Stimulated activated CD8-positive, alpha-beta memory T cell treated with anti-CD3 and anti-CD28 coated beads, Interleukin-4, amount 100 ng/mL, for 24 hours (primary cell): ENCODE measurements at regions not wholly inside any gene's neighbourhood (a gene's known extent, or its start where the extent isn't known, plus 50 kb on each side); places are given as distances from the start of the nearest gene placed in this dataset.

Experiments used
- DNase-seq: peaks from one replicate; pipeline ENCODE4 v3.0.0-alpha.2; 2020; ENCODE audit warnings: low read depth

DNA sequence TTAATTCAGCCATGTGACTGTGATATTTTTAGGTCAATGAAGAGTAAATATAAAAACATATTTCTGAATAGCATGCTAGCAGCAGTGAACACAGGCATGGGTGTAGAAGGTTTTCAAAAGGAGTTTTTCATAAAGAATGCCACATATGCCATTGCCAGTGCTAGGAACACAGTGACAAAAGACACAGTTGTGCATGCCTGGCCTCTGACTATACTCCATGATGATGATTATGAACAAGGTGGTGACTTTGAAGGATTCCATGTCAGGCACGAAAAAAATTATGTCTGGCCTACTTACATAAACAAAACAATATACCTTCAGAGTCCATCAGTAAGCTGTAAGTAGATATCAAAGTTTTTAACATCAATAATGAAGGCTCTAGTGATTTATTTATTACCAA is 438.7 kb downstream of the TLE1 start:
- DNase-seq, result no peak

DNA sequence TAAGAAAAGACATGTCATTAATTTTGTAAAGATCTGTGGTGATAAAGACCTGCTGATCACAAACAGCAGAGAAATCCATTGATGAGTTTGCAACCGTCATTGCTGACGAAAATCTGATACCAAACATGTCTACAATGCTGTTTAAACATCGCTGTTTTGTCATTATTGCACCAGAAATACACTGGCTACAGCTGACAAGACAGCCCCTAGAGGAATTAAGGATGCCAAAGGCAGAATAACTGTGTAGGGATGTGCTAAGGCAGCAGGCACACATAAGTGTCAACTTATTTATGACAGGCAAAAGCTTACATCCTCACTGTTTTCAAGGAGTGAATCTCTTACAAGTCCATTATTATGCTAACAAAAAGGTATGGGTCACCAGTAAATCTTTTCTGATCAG is 439.3 kb downstream of the TLE1 start:
- no peak for DNase-seq

DNA sequence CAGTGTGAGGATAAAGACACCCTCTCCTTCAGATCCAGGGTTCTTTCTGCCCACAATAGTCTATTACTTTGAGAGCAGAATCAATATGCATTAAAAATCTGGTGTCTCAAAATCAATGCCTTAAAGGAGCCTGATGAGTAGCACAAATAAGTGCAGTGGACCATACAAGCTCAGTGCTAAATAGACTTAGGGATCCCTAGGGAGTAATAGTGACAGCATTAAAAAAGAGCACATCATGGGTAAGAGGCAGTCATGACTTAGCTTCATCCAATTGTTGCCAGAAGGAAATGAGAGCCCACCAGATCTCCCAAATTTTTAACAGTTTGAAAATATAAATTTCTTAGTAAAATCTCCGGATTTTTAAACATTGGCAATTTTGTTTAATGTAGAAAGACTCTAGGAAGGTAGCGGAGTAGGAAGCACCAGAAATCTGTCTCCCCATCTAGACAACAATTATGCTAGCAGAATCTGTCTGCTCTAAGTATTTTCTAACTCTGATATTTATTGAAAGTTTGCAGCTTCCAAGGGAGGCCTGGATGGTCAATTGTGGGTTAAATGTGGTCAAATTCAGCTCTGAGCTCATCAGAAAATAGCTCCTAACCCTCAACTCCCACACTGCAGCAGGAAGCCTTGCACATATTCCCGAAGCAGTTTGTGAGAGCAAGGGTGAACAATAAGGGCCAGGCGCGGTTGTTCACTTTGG is 443.9 kb downstream of the TLE1 start:
- no peak for DNase-seq

- no peak for DNase-seq
These were observed 444.7 kb downstream of the TLE1 start for GRCh38 chr9:81244631-81245030.

- DNase-seq, result no peak
These were observed 446.5 kb downstream of the TLE1 start for GRCh38 chr9:81242866-81243265.

GRCh38 chr9:81239388-81239787 is 450.0 kb downstream of the TLE1 start:
- DNase-seq, result no peak

GRCh38 chr9:81237565-81238231 is 451.6 kb downstream of the TLE1 start:
- no peak for DNase-seq

DNA sequence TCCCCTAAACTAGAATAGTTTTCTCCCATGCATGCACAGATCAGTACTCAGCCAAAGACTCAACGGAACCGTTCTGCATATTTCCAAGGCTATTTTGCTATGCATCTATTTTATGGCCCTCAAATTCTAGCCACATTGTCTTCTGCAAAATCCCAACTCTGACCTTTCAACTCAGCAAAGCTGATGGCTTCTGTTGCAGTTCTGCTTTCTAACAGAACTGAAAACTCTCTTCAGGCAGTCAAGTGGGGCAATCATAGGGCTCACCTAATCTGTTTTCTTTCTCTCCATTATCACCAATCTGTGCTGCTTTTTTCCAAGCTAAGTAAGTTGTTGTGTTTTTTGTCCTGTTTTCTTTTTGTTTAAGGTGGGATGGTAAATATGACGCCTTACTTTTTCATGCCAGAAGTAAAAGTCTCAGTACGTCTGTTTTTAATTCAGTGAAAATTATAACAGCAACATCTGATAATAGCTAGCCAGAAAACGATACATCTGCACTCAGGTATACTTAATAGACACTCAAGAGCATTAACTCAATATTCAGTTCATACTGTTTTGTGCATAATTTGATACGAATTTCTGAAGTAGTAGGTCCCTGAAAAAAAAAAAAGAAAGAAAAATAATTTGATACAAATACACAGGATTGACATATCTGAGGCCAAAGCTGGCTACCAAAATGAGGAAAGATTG is 454.3 kb downstream of the TLE1 start:
- no peak for DNase-seq

DNA sequence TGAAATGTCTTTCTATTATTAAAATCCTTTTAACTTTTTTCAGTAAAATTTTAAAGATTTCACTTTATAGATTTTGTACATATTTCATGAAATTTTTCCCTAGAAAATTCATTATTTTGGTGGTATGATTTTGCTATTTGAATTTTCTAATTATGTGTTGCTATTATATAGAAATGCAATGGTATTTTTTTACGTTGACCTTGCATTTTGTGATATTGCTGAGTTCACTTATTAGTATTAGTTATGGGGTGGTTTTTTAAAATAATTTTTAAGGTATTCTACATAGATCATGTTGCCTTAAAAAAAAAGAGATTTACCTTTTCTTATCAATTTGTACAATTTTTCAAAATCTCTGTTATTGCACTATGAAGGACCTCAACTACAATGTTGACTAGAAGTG is 458.3 kb downstream of the TLE1 start:
- DNase-seq, result no peak

DNA sequence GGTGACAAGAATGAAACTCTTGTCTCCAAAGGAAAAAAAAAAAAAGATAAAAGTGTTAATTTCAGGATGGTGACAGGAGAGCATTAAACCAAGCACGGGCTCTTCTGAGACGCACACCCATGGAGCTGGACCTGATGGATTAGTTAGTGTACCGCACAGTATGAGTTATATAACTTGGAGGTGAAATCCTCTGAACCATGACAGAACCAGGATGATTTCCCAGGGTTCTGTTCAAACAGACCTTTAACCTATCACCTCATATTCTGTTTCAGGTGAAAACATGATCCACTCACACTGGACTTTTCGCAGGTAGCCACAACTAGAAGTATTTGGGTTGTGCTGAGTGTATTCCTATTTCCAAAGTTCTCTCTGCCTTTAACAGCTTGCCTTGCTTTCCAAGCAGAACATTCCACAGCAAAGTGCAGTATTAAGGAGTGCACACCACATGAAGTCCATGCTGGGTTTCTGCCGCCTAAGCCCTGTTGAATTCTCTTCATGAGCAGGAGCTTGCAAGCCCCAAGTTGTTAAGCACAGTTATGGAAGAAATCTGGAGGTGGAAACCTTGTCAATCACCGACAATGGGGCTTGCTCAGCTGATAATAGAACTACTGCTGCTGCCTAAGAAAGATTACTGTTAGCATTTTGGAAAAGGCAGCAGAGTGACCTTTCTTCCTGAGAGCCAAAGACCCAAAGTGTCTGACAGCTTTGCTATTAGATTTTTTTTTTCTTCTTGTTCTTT is 461.7 kb downstream of the TLE1 start:
- no peak for DNase-seq

DNA sequence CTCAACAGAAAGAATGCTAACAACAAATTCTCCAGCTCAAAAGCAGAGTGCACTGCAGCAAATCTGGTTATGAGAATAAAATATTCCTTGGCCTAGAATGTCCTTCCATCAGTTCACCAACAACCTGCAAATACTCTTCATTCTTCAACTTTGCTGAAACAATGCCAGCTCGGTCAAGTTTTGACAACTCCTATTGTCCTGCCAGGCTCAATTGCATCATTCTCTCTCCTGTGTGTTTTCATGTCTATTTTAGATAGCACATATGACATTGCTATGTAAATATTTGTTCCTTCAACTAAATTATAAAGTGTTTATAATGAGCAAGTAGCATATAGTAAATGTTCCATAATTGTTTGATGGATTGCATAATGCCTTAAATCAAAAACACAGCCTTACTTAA is 463.8 kb downstream of the TLE1 start:
- DNase-seq, result no peak

DNA sequence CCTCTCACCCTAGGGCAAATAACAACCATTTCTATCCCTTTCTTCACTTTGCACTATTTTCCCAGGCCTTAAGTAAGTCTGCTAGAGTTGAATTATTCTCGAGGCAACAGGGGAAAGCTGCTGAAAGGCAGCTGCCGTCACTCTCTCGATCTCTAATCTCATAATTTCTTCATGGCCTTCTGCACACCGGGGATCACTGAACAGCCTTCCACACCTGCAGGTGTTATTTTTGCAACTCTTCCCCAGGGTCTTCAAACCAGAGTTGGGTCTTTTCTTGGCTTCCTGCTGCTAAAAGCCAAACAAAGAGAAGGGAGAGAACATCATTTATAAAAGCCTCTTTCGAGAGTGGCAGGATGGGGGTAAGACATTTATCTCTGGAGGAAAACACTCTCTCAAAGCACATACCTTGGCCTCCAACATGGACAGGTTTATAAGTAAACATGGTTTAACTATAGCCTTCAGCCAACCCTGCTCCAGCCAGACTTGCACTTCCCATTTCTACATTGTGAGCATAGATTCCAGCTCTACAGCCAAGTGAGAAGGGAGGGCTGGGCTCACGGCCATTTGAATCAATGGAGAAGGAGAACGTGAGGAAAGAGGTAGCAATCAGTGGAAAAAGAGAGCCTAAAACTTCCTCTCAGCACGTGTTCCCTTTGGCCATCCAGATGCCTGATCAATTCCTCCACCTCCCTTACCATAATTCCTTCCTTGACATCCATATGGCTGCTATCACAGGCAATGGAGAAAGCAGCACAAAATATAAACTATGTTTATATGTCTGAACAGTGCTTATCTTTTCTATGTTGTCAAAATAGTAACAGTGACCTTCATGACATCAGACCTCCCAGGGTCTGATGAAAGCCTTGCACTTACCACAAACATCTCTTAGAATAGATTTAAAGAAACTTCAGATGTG is 464.9 kb downstream of the TLE1 start:
- DNase-seq, result no peak

GRCh38 chr9:81214975-81215374 is 474.4 kb downstream of the TLE1 start:
- no peak for DNase-seq

DNA sequence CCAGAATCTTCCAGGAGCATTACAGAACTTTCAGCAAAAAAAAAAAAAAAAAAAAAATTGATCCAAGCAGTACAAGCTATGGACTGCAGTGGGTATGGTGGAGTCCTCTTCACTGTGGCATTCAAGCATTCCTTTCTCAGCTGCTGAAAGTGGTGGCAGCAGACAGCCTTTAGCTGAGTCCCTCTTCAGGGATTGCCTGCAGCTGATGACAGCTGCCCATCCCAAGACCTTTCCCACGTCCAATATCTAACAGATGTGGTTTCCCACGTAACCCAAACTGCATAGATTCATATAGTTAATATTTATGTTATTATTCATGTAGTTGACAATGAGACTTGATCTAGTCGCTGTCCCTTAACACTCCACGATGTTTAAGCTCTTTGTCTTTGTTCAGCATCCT is 475.9 kb downstream of the TLE1 start:
- DNase-seq, result no peak

GRCh38 chr9:81211741-81212140 is 477.6 kb downstream of the TLE1 start:
- DNase-seq, result no peak

- DNase-seq, result no peak
These were observed 481.7 kb downstream of the TLE1 start for GRCh38 chr9:81207651-81208050.

GRCh38 chr9:81202292-81202691 is 487.1 kb downstream of the TLE1 start:
- no peak for DNase-seq

DNA sequence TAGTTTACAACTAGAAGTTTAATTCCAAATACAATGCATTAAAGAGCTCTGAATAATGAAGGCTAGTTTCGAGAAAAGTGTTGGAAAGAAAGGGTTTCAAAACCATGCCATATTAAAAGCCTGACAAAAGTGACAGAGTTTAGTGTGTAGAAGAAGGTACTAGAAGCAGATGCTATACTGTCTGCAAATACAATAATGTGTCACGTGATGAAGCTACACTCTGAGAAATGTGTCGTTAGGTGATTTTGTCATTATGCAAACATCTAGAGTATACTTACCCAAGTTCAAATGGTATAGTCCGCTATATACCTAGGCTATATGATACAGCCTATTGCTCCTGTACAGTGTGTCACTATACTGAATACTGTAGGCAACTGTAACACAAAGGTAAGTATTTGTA is 494.1 kb downstream of the TLE1 start:
- DNase-seq, result no peak

- DNase-seq, result no peak
These were observed 495.7 kb downstream of the TLE1 start for GRCh38 chr9:81193362-81194339.

- no peak for DNase-seq
These were observed 498.1 kb downstream of the TLE1 start for GRCh38 chr9:81191222-81191621.
